GM10266 (cell line): ENCODE measurements at regions not wholly inside any gene's neighbourhood (a gene's known extent, or its start where the extent isn't known, plus 50 kb on each side); places are given as distances from the start of the nearest gene placed in this dataset.

ENCODE experiments used
- DNase-seq: peaks from one replicate; pipeline ENCODE4 v3.0.0; 2012; ENCODE audit errors: extremely low spot score
- CTCF ChIP-seq: IDR thresholded peaks from 2 replicates; pipeline ENCODE4 v1.5.1; 2012; ENCODE audit warnings: mild to moderate bottlenecking, low read depth; ENCODE audit not compliant: control insufficient read depth, insufficient read depth; ENCODE audit errors: missing control alignments

- no peak for TF ChIP-seq CTCF
- peak; percentile 45 for DNase-seq
Measured at GRCh38 chr12:13472690-13473089, 276.2 kb downstream of the EMP1 start.

GRCh38 chr12:13471471-13471870, 274.9 kb downstream of the EMP1 start:
- no peak for DNase-seq
- TF ChIP-seq CTCF = no peak

- DNase-seq = no peak
- TF ChIP-seq CTCF = no peak
Measured at GRCh38 chr12:13465635-13466034, 269.1 kb downstream of the EMP1 start.

GRCh38 chr12:13463189-13463588, 266.7 kb downstream of the EMP1 start:
- TF ChIP-seq CTCF = no peak
- DNase-seq = no peak

GRCh38 chr12:13462450-13462849, 265.9 kb downstream of the EMP1 start:
- no peak for TF ChIP-seq CTCF
- no peak for DNase-seq

- TF ChIP-seq CTCF = no peak
Measured at GRCh38 chr12:13455778-13456144, 259.2 kb downstream of the EMP1 start.

GRCh38 chr12:13454991-13455777, 258.7 kb downstream of the EMP1 start:
- DNase-seq = no peak
- TF ChIP-seq CTCF = no peak

More at GRCh38 chr12:13455778-13456144, 259.2 kb downstream of the EMP1 start:
- no peak for DNase-seq
